ENCODE measurements at regions not wholly inside any gene's neighbourhood (a gene's known extent, or its start where the extent isn't known, plus 50 kb on each side); places are given as distances from the start of the nearest gene placed in this dataset.

DNA sequence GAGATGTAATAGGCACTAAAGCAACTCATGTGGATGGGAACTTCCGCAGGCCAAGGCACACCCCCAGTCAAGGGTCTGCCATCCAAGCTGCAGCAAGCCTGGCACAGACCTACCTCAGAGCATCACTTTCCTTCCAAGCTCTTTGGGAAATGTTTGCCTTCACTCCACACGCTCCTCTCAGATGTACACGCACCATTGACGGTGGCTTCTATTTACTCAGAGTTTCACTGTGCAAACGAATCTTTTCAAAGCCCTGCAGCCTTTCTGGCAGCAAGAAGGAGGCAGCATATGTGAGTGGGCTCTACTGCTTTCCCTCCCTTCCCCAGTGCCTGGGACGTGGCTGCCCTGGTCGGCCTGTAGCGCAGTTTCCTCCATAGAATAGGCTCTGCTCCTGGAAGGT, 60.9 kb upstream of the USP47 start:
- no peaks in the 10 kb centered on the region for H3K36me3 ChIP-seq (ENCODE audit: control insufficient read depth in 4 of 4, insufficient read depth in 4 of 4, low read length in 3 of 4)
- no peak overlapping the region for H3K27ac ChIP-seq (ENCODE audit: insufficient read depth in 1 of 2, low read depth in 1 of 2, low read length in 2 of 2, poor library complexity in 1 of 2, severe bottlenecking in 2 of 2)
- POLR2A ChIA-PET = no interaction called here
- no peaks in the 10 kb centered on the region for H3K4me1 ChIP-seq (ENCODE audit: control extremely low read depth in 1 of 4, control insufficient read depth in 4 of 4, insufficient read depth in 4 of 4, low read length in 3 of 4)
- H3K9me3 ChIP-seq (ENCODE audit: control extremely low read depth in 1 of 5, control insufficient read depth in 4 of 5, insufficient read depth in 2 of 5, low read depth in 1 of 5, low read length in 4 of 5) = no peaks in the 10 kb centered on the region
- 98% methylated on average over 5 of the region's 8 CpGs for WGBS (ENCODE audit: insufficient coverage)
- DNase-seq = no peak
- no peak overlapping the region for H3K4me3 ChIP-seq (ENCODE audit: control insufficient read depth in 1 of 7, extremely low read depth in 1 of 7, insufficient read depth in 4 of 7, low read depth in 2 of 7, low read length in 6 of 7)
- H3K27me3 ChIP-seq (replicated peaks in 2 of 5; ENCODE audit: control insufficient read depth in 4 of 5, insufficient read depth in 5 of 5, low read length in 4 of 5) = peaks cover 0 to 24% (median 7%) of the 10 kb centered on the region in 5 experiments
- CTCF ChIA-PET = no interaction called here

DNA sequence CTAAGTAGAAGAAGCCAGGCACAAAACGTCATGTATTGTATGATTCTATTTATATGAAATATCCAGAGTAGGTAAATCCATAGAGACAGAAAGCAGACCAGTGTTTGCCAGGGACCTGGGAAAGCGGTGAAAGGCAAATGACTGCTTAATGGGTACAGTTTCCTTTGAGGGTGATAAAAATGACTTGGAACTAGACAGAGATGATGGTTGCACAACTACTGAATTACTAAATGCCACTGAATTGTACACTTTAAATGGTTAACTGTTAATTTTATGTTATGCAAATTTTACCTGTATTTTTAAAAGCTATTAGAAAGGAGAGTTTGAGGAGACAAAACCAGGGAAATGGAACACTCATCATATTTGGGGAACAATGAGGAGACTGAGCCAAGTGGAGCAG, 61.8 kb upstream of the USP47 start:
- 100% methylated on average over 2 of the region's 2 CpGs for WGBS (ENCODE audit: insufficient coverage)
- no peaks in the 10 kb centered on the region for H3K9me3 ChIP-seq (ENCODE audit: control extremely low read depth in 1 of 5, control insufficient read depth in 4 of 5, insufficient read depth in 2 of 5, low read depth in 1 of 5, low read length in 4 of 5)
- POLR2A ChIA-PET = no interaction called here
- H3K4me1 ChIP-seq (ENCODE audit: control extremely low read depth in 1 of 4, control insufficient read depth in 4 of 4, insufficient read depth in 4 of 4, low read length in 3 of 4) = no peaks in the 10 kb centered on the region
- DNase-seq = no peak
- CTCF ChIA-PET = interaction anchor here (0.5 to 0.8 kb wide), 2 partner anchors 71 to 752 kb away, joined by 4 read pairs; no protein-coding TSS in a partner anchor
- H3K4me3 ChIP-seq (ENCODE audit: control insufficient read depth in 1 of 7, extremely low read depth in 1 of 7, insufficient read depth in 4 of 7, low read depth in 2 of 7, low read length in 6 of 7) = no peak overlapping the region
- H3K27ac ChIP-seq (ENCODE audit: insufficient read depth in 1 of 2, low read depth in 1 of 2, low read length in 2 of 2, poor library complexity in 1 of 2, severe bottlenecking in 2 of 2) = no peak overlapping the region
- peaks cover 0 to 24% (median 7%) of the 10 kb centered on the region in 5 experiments for H3K27me3 ChIP-seq (replicated peaks in 2 of 5; ENCODE audit: control insufficient read depth in 4 of 5, insufficient read depth in 5 of 5, low read length in 4 of 5)
- H3K36me3 ChIP-seq (ENCODE audit: control insufficient read depth in 4 of 4, insufficient read depth in 4 of 4, low read length in 3 of 4) = no peaks in the 10 kb centered on the region

DNA sequence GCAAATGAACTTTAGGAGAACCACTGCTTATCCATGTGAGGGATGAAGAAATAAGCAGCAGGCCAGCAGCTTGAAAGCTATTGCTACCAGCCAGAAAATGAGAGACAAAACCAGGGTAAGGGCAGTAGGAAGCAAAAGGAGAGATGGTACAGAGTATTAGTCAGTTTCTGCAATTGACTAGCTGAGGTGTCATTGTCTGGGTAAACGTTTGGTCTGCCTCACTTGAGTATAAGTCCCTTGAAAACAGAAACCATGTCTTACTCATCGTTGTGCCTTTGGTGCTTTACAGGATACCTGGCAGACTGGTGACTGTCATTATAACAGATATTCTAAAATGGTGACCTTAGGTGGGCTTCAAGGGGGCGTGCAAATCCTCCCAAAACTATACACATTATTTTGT, 63.9 kb upstream of the USP47 start:
- H3K27ac ChIP-seq (ENCODE audit: insufficient read depth in 1 of 2, low read depth in 1 of 2, low read length in 2 of 2, poor library complexity in 1 of 2, severe bottlenecking in 2 of 2) = no peak overlapping the region
- ChIA-PET POLR2A (no interaction called here), CTCF (interaction anchor here (0.6 to 3.7 kb wide), 6 partner anchors 10 to 755 kb away, joined by 3 to 23 read pairs (median 3); no protein-coding TSS in a partner anchor)
- no CpG with 5 or more reads among the region's 3 CpGs for WGBS (ENCODE audit: insufficient coverage)
- H3K9me3 ChIP-seq (ENCODE audit: control extremely low read depth in 1 of 5, control insufficient read depth in 4 of 5, insufficient read depth in 2 of 5, low read depth in 1 of 5, low read length in 4 of 5) = no peaks in the 10 kb centered on the region
- H3K36me3 ChIP-seq (ENCODE audit: control insufficient read depth in 4 of 4, insufficient read depth in 4 of 4, low read length in 3 of 4) = no peaks in the 10 kb centered on the region
- DNase-seq = no peak
- peaks cover 2 to 25% (median 7%) of the 10 kb centered on the region in 5 experiments for H3K27me3 ChIP-seq (replicated peaks in 2 of 5; ENCODE audit: control insufficient read depth in 4 of 5, insufficient read depth in 5 of 5, low read length in 4 of 5)
- H3K4me3 ChIP-seq (ENCODE audit: control insufficient read depth in 1 of 7, extremely low read depth in 1 of 7, insufficient read depth in 4 of 7, low read depth in 2 of 7, low read length in 6 of 7) = no peak overlapping the region
- no peaks in the 10 kb centered on the region for H3K4me1 ChIP-seq (ENCODE audit: control extremely low read depth in 1 of 4, control insufficient read depth in 4 of 4, insufficient read depth in 4 of 4, low read length in 3 of 4)

DNA sequence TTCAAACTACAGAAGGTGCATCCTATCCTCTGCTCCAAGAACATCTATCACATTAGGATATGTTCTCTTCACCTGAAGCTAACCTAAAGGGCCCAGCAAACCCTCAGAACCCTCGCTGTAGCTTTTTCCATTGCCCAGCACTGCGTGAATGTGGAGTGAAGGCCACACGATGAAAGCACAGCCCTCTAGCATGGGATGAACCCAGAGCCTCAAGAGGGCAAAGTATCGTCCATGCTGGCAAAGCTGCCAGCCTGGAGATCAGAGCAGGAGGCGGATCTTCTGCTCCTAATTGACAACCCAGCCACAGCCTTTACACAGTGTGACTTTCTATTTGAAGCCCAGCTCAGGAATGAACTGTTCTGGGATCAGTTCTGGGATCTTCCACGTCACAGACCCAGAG, 65.1 kb upstream of the USP47 start:
- CTCF ChIA-PET = interaction anchor here (1.0 to 3.7 kb wide), 5 partner anchors 11 to 749 kb away, joined by 3 to 23 read pairs (median 3); no protein-coding TSS in a partner anchor
- peaks cover 2 to 25% (median 7%) of the 10 kb centered on the region in 5 experiments for H3K27me3 ChIP-seq (replicated peaks in 2 of 5; ENCODE audit: control insufficient read depth in 4 of 5, insufficient read depth in 5 of 5, low read length in 4 of 5)
- 88% methylated on average over 6 of the region's 6 CpGs for WGBS (ENCODE audit: insufficient coverage)

DNA sequence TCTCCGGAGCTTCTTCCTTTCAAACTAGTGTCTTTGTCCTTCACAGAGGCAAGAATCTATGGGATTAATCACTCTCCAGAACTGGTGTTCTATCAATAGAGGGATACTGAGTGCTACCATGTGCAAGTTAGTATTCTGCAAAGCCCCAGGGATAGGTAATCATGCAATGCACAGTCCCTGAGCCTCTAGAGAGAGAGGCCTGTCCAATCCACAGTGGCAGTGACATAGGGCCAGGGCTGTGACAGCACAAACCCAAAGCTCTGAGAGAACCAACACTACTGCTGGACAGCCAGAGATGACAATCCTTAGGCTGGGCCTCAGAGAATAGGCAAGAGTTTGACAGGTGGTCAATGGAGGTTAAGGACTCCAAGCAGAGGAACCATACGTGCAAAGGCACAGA, 66.8 kb upstream of the USP47 start:
- H3K4me1 ChIP-seq (ENCODE audit: control extremely low read depth in 1 of 4, control insufficient read depth in 4 of 4, insufficient read depth in 4 of 4, low read length in 3 of 4) = no peaks in the 10 kb centered on the region
- H3K27me3 ChIP-seq (replicated peaks in 2 of 5; ENCODE audit: control insufficient read depth in 4 of 5, insufficient read depth in 5 of 5, low read length in 4 of 5) = peaks cover 4 to 23% (median 7%) of the 10 kb centered on the region in 5 experiments
- CTCF ChIA-PET = no interaction called here
- H3K9me3 ChIP-seq (ENCODE audit: control extremely low read depth in 1 of 5, control insufficient read depth in 4 of 5, insufficient read depth in 2 of 5, low read depth in 1 of 5, low read length in 4 of 5) = no peaks in the 10 kb centered on the region
- POLR2A ChIA-PET = no interaction called here
- H3K4me3 ChIP-seq (ENCODE audit: control insufficient read depth in 1 of 7, extremely low read depth in 1 of 7, insufficient read depth in 4 of 7, low read depth in 2 of 7, low read length in 6 of 7) = no peak overlapping the region
- no peak for DNase-seq
- H3K36me3 ChIP-seq (ENCODE audit: control insufficient read depth in 4 of 4, insufficient read depth in 4 of 4, low read length in 3 of 4) = no peaks in the 10 kb centered on the region
- 100% methylated on average over 1 of the region's 2 CpGs for WGBS (ENCODE audit: insufficient coverage)
- H3K27ac ChIP-seq (ENCODE audit: insufficient read depth in 1 of 2, low read depth in 1 of 2, low read length in 2 of 2, poor library complexity in 1 of 2, severe bottlenecking in 2 of 2) = no peak overlapping the region

More for the DNA sequence above, 65.1 kb upstream of the USP47 start:
- no peaks in the 10 kb centered on the region for H3K4me1 ChIP-seq (ENCODE audit: control extremely low read depth in 1 of 4, control insufficient read depth in 4 of 4, insufficient read depth in 4 of 4, low read length in 3 of 4)
- no peak overlapping the region for H3K27ac ChIP-seq (ENCODE audit: insufficient read depth in 1 of 2, low read depth in 1 of 2, low read length in 2 of 2, poor library complexity in 1 of 2, severe bottlenecking in 2 of 2)
- no peaks in the 10 kb centered on the region for H3K9me3 ChIP-seq (ENCODE audit: control extremely low read depth in 1 of 5, control insufficient read depth in 4 of 5, insufficient read depth in 2 of 5, low read depth in 1 of 5, low read length in 4 of 5)
- no peak for DNase-seq
- H3K4me3 ChIP-seq (ENCODE audit: control insufficient read depth in 1 of 7, extremely low read depth in 1 of 7, insufficient read depth in 4 of 7, low read depth in 2 of 7, low read length in 6 of 7) = no peak overlapping the region
- H3K36me3 ChIP-seq (ENCODE audit: control insufficient read depth in 4 of 4, insufficient read depth in 4 of 4, low read length in 3 of 4) = no peaks in the 10 kb centered on the region
- POLR2A ChIA-PET = interaction anchor here (0.5 kb wide), 1 partner anchor 637 kb away, joined by 3 read pairs; no protein-coding TSS in a partner anchor

DNA sequence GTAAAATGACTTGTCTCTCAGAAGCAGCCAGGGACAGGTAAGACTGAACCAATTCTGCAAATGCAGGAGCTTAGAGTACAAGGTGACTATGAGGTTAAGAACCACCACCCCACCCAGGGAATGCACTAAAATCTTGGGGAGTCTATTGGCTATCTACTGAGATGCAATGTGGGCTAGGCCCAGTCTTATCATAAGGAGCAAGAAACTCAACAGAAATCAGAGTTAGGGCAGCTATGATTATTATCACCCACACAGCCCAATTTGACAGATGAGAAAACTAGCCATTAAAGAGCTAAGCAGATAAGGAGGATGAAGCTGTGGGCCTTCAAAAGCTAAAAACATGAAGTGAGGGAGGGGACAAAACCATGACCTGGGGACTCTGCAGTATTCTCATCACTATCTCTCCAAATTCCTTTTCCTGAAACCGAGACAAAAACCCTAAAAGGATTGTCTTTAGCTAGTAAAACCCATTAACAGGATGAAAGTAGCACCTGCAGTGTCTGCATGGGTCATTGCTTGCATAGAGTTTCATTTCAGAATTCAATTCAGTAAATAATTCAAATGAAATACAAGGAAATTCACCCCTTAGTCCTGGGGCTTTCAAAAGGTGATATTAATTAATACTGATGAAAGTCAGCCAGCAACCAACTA, 68.8 kb upstream of the USP47 start:
- Histone ChIP-seq H3K27me3 (replicated peaks in 2 of 5; ENCODE audit: control insufficient read depth in 4 of 5, insufficient read depth in 5 of 5, low read length in 4 of 5) (peaks cover 5 to 24% (median 9%) of the 10 kb centered on the region in 5 experiments), H3K4me3 (ENCODE audit: control insufficient read depth in 1 of 7, extremely low read depth in 1 of 7, insufficient read depth in 4 of 7, low read depth in 2 of 7, low read length in 6 of 7) (no peak overlapping the region), H3K27ac (ENCODE audit: insufficient read depth in 1 of 2, low read depth in 1 of 2, low read length in 2 of 2, poor library complexity in 1 of 2, severe bottlenecking in 2 of 2) (no peak overlapping the region), H3K36me3 (ENCODE audit: control insufficient read depth in 4 of 4, insufficient read depth in 4 of 4, low read length in 3 of 4) (no peaks in the 10 kb centered on the region), H3K4me1 (ENCODE audit: control extremely low read depth in 1 of 4, control insufficient read depth in 4 of 4, insufficient read depth in 4 of 4, low read length in 3 of 4) (no peaks in the 10 kb centered on the region), H3K9me3 (ENCODE audit: control extremely low read depth in 1 of 5, control insufficient read depth in 4 of 5, insufficient read depth in 2 of 5, low read depth in 1 of 5, low read length in 4 of 5) (no peaks in the 10 kb centered on the region)
- ChIA-PET POLR2A (no interaction called here), CTCF (no interaction called here)
- no peak for DNase-seq
- no CpG with 5 or more reads among the region's 1 CpG for WGBS (ENCODE audit: insufficient coverage)

DNA sequence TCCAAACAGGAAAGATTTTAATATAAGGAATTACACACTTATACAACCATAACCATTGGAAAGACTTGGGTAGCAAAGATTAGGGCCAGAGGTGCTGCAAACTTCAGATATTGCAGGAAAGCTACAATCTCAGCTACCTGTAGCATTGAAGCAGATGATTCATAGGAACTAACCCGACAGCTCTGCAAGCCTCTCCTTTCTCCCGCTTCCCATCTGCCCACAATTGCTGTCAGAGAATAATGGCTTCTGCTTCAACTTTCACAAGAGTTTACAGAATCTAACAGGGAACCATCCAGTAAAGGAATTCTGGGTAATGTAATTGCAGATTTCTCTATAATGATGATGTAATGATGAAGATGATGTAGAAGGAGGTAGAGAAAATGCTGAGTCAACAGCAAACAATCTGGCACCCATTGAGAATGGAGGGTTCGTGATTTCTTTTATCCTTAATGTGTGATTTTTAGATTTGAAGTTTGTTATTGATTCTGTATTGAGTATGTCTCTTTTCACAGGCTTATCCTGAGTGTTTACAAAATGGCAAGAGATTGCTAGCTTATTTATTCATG, 70.8 kb upstream of the USP47 start:
- CTCF ChIA-PET = no interaction called here
- no peak for DNase-seq
- H3K9me3 ChIP-seq (ENCODE audit: control extremely low read depth in 1 of 5, control insufficient read depth in 4 of 5, insufficient read depth in 2 of 5, low read depth in 1 of 5, low read length in 4 of 5) = no peaks in the 10 kb centered on the region
- H3K36me3 ChIP-seq (ENCODE audit: control insufficient read depth in 4 of 4, insufficient read depth in 4 of 4, low read length in 3 of 4) = no peaks in the 10 kb centered on the region
- POLR2A ChIA-PET = no interaction called here
- no peaks in the 10 kb centered on the region for H3K4me1 ChIP-seq (ENCODE audit: control extremely low read depth in 1 of 4, control insufficient read depth in 4 of 4, insufficient read depth in 4 of 4, low read length in 3 of 4)
- no peak overlapping the region for H3K27ac ChIP-seq (ENCODE audit: insufficient read depth in 1 of 2, low read depth in 1 of 2, low read length in 2 of 2, poor library complexity in 1 of 2, severe bottlenecking in 2 of 2)
- H3K27me3 ChIP-seq (replicated peaks in 2 of 5; ENCODE audit: control insufficient read depth in 4 of 5, insufficient read depth in 5 of 5, low read length in 4 of 5) = peaks cover 4 to 15% (median 5%) of the 10 kb centered on the region in 5 experiments
- 100% methylated on average over 3 of the region's 3 CpGs for WGBS (ENCODE audit: insufficient coverage)
- no peak overlapping the region for H3K4me3 ChIP-seq (ENCODE audit: control insufficient read depth in 1 of 7, extremely low read depth in 1 of 7, insufficient read depth in 4 of 7, low read depth in 2 of 7, low read length in 6 of 7)
